IPS DF 6.9 (cell line): ENCODE measurements at regions not wholly inside any gene's neighbourhood (a gene's known extent, or its start where the extent isn't known, plus 50 kb on each side); places are given as distances from the start of the nearest gene placed in this dataset.

Source experiments
- DNase-seq: peaks from one replicate; pipeline ENCODE4 v3.0.0-alpha.2; 2013; ENCODE audit warnings: low read depth, low spot score
- H3K27ac ChIP-seq: one replicate; pipeline ENCODE4 v1.5.1; 2013; ENCODE audit warnings: low read length, control low read depth
- H3K27me3 ChIP-seq: 2 replicates; pipeline ENCODE4 v1.6.1; 2013; ENCODE audit warnings: mild to moderate bottlenecking, low read length; ENCODE audit not compliant: control insufficient read depth, insufficient read depth
- H3K36me3 ChIP-seq: 2 replicates; pipeline ENCODE4 v1.6.1; 2013; ENCODE audit warnings: low read length; ENCODE audit not compliant: control insufficient read depth, insufficient read depth
- H3K4me1 ChIP-seq: 2 replicates; pipeline ENCODE4 v1.6.1; 2013; ENCODE audit warnings: low read length; ENCODE audit not compliant: control insufficient read depth, insufficient read depth
- H3K4me3 ChIP-seq: 2 replicates; pipeline ENCODE4 v1.5.1; 2013; ENCODE audit warnings: mild to moderate bottlenecking, low read length
- H3K9me3 ChIP-seq: 2 replicates; pipeline ENCODE4 v1.6.1; 2013; ENCODE audit warnings: low read length, inconsistent platforms; ENCODE audit not compliant: control insufficient read depth, insufficient read depth
- WGBS: extraction: QIAGEN DNeasy Blood & Tissue Kit; methylation state at CpG from one replicate; pipeline ENCODE4 v1.1.7; 2013; ENCODE audit warnings: mixed read lengths, missing lambda C conversion rate; ENCODE audit not compliant: insufficient read length, insufficient coverage; 5-methylcytosine and 5-hydroxymethylcytosine counted together

- Histone ChIP-seq H3K36me3 (no peaks in the 10 kb centered on the region), H3K4me1 (no peaks in the 10 kb centered on the region), H3K9me3 (no peaks in the 10 kb centered on the region), H3K27me3 (no peaks in the 10 kb centered on the region), H3K27ac (no peak overlapping the region), H3K4me3 (no peak overlapping the region)
- no CpG with 5 or more reads among the region's 7 CpGs for WGBS
- DNase-seq: no peak
Measured at GRCh38 chr5:118606940-118607339, 381.4 kb downstream of the DTWD2 start.

DNA sequence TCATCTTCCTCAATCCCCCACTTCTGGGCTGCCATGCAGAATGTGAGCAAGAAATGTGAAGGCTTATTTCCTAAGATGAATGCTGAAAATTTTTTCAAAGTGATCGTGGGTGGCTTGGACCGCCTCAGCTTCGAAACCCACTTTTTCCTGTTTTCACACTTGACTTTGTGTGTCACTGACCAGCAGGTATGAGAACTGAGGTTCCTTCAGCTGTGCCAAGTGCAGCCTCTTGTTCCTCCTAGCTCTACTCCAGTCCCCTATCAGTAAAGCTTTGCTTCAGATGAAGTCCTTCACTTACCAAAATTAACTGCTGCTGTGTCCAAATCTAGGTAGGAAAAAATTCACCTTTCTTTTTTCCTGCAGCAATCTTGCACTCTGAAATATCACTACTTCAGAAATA lies 382.6 kb downstream of the DTWD2 start:
- Histone ChIP-seq H3K36me3 (no peaks in the 10 kb centered on the region), H3K4me1 (no peaks in the 10 kb centered on the region), H3K9me3 (no peaks in the 10 kb centered on the region), H3K27ac (no peak overlapping the region), H3K27me3 (no peaks in the 10 kb centered on the region), H3K4me3 (no peak overlapping the region)
- WGBS: no CpG with 5 or more reads among the region's 3 CpGs
- no peak for DNase-seq

- no peak for DNase-seq
- Histone ChIP-seq H3K4me1 (no peaks in the 10 kb centered on the region), H3K4me3 (no peak overlapping the region), H3K9me3 (no peaks in the 10 kb centered on the region), H3K27me3 (no peaks in the 10 kb centered on the region), H3K36me3 (no peaks in the 10 kb centered on the region), H3K27ac (no peak overlapping the region)
- no CpG with 5 or more reads among the region's 2 CpGs for WGBS
Measured at GRCh38 chr5:118604106-118604505, 384.2 kb downstream of the DTWD2 start.

GRCh38 chr5:118603278-118603677 lies 385.1 kb downstream of the DTWD2 start:
- no peak overlapping the region for H3K4me3 ChIP-seq
- H3K27me3 ChIP-seq: no peaks in the 10 kb centered on the region
- no peaks in the 10 kb centered on the region for H3K9me3 ChIP-seq
- no peaks in the 10 kb centered on the region for H3K4me1 ChIP-seq
- DNase-seq: no peak
- H3K27ac ChIP-seq: no peak overlapping the region
- WGBS: no CpG with 5 or more reads among the region's 3 CpGs
- H3K36me3 ChIP-seq: no peaks in the 10 kb centered on the region

DNA sequence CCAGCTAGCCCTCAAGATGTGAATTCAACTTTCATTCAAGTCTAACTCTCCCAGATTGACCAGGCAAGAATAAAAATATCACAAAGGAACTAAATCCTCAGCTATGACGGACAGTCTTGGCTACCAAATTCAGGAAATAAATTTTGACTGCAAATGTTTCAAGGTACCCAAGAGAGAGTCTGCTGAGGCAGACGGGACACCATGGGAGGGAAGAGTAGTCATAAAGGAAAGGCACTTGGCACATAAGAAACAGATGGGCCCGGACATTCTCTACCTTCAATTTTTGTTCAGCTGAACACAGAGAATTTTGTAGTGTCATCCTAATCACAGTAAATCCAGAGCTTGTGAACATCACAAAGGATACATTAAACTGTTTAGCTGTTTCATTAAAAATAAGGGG lies 390.0 kb downstream of the DTWD2 start:
- no peaks in the 10 kb centered on the region for H3K4me1 ChIP-seq
- H3K27me3 ChIP-seq: no peaks in the 10 kb centered on the region
- WGBS: no CpG with 5 or more reads among the region's 3 CpGs
- no peak overlapping the region for H3K27ac ChIP-seq
- no peaks in the 10 kb centered on the region for H3K36me3 ChIP-seq
- H3K9me3 ChIP-seq: no peaks in the 10 kb centered on the region
- no peak for DNase-seq
- H3K4me3 ChIP-seq: no peak overlapping the region

- no CpG with 5 or more reads among the region's 3 CpGs for WGBS
- DNase-seq: no peak
- H3K4me1 ChIP-seq: no peaks in the 10 kb centered on the region
- no peaks in the 10 kb centered on the region for H3K27me3 ChIP-seq
- H3K9me3 ChIP-seq: no peaks in the 10 kb centered on the region
- H3K36me3 ChIP-seq: no peaks in the 10 kb centered on the region
- H3K27ac ChIP-seq: no peak overlapping the region
- H3K4me3 ChIP-seq: no peak overlapping the region
Measured at GRCh38 chr5:118597543-118597942, 390.8 kb downstream of the DTWD2 start.

GRCh38 chr5:118596255-118596654 lies 392.1 kb downstream of the DTWD2 start:
- DNase-seq: no peak
- Histone ChIP-seq H3K4me3 (no peak overlapping the region), H3K27ac (no peak overlapping the region), H3K36me3 (no peaks in the 10 kb centered on the region), H3K9me3 (no peaks in the 10 kb centered on the region), H3K4me1 (no peaks in the 10 kb centered on the region), H3K27me3 (no peaks in the 10 kb centered on the region)
- WGBS: no CpG with 5 or more reads among the region's 4 CpGs

DNA sequence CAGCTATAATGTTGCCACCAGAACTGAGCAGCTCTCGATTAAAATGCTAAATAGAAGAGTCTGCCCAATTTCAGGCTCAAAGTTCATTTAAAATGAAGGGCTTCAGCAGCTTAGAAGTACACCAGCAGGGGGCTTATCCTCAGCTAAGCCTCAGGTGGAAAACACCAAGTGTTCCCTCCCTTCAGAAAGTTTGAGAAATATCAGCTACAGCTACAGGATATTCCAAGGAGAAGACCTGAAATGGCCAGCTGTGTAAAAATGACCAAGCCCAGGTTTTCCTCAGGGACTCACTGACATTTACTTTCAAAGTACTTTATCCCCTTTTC lies 395.4 kb downstream of the DTWD2 start:
- no peak overlapping the region for H3K4me3 ChIP-seq
- no peaks in the 10 kb centered on the region for H3K27me3 ChIP-seq
- H3K27ac ChIP-seq: no peak overlapping the region
- no CpG with 5 or more reads among the region's 1 CpG for WGBS
- no peak for DNase-seq
- no peaks in the 10 kb centered on the region for H3K36me3 ChIP-seq
- H3K9me3 ChIP-seq: no peaks in the 10 kb centered on the region
- H3K4me1 ChIP-seq: no peaks in the 10 kb centered on the region

- Histone ChIP-seq H3K4me3 (no peak overlapping the region), H3K27me3 (no peaks in the 10 kb centered on the region), H3K4me1 (no peaks in the 10 kb centered on the region), H3K9me3 (no peaks in the 10 kb centered on the region), H3K36me3 (no peaks in the 10 kb centered on the region), H3K27ac (no peak overlapping the region)
- no CpG with 5 or more reads among the region's 5 CpGs for WGBS
- DNase-seq: no peak
Measured at GRCh38 chr5:118592229-118593002, 395.9 kb downstream of the DTWD2 start.

DNA sequence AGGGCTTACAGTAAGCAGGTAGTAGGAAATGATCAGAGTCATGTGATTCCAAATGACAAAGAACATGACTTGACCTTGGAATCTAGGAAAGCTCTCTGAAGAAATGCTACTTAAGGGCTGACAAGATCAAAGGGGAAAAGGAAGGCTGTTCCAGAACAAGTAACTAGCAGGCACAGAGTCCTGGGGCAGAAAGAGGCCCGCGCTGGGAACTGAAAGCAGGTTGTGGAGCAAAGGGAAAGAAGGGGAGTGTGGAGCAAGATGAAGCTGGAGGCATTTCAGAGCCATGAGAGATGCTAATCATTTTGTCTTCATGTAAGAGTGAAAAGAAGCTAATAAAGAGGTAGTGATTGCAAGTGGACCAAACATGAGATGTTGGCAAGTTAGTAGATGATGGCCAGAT lies 397.5 kb downstream of the DTWD2 start:
- Histone ChIP-seq H3K27ac (no peak overlapping the region), H3K36me3 (no peaks in the 10 kb centered on the region), H3K27me3 (no peaks in the 10 kb centered on the region), H3K9me3 (no peaks in the 10 kb centered on the region), H3K4me3 (no peak overlapping the region), H3K4me1 (no peaks in the 10 kb centered on the region)
- DNase-seq: no peak
- WGBS: no CpG with 5 or more reads among the region's 2 CpGs

DNA sequence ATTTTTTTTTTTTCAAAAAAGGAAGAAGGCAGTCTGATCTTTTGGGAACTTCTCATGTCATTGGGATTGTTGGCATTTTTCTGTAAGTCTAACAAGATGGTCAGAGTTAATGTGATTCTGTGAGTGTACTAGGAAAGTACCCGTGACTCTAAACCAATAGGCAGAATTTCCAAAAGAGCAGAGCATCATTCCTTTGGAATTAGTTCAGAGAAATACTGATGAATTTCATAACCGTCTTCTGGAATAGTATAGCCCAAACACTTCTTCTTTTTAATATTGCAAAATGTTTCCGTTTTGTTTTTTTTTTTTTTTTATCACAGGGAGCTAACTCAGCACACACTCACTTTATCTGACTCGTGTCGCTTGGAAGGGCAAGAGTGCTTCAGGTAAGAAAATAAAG lies 407.4 kb downstream of the DTWD2 start:
- WGBS: no CpG with 5 or more reads among the region's 5 CpGs
- H3K4me3 ChIP-seq: no peak overlapping the region
- H3K4me1 ChIP-seq: no peaks in the 10 kb centered on the region
- no peak for DNase-seq
- no peaks in the 10 kb centered on the region for H3K36me3 ChIP-seq
- H3K27me3 ChIP-seq: no peaks in the 10 kb centered on the region
- no peaks in the 10 kb centered on the region; the same call in 1 of the 2 replicates for H3K9me3 ChIP-seq
- H3K27ac ChIP-seq: no peak overlapping the region
